Body of pancreas (tissue), 4 donors: ENCODE measurements at regions not wholly inside any gene's neighbourhood (a gene's known extent, or its start where the extent isn't known, plus 50 kb on each side); places are given as distances from the start of the nearest gene placed in this dataset.

Source experiments
- CTCF ChIP-seq, 7 experiments: fragments of 450-650 bp in 4 of 7; fragments of 200-600 bp in 3 of 7; sonication (generic) in 3 of 7; IDR thresholded peaks; one replicate each; pipeline ENCODE4 v1.5.1; 2016 to 2019; ENCODE audit warnings: antibody characterized with exemption in 7 of 7
- POLR2A ChIP-seq, 3 donors: fragments of 450-650 bp; IDR thresholded peaks; one replicate each; pipeline ENCODE4 v1.6.1; 2016; ENCODE audit warnings: antibody characterized with exemption in 3 of 3, mild to moderate bottlenecking in 2 of 3

- TF ChIP-seq POLR2A (IDR thresholded peaks at IDR 0.05) (no peak), CTCF (IDR thresholded peaks at IDR 0.05) (no peak)
Observed at GRCh38 chr6:18055714-18056382, 66.6 kb downstream of the NHLRC1 start.
